ENCODE measurements at regions not wholly inside any gene's neighbourhood (a gene's known extent, or its start where the extent isn't known, plus 50 kb on each side); places are given as distances from the start of the nearest gene placed in this dataset.

DNA sequence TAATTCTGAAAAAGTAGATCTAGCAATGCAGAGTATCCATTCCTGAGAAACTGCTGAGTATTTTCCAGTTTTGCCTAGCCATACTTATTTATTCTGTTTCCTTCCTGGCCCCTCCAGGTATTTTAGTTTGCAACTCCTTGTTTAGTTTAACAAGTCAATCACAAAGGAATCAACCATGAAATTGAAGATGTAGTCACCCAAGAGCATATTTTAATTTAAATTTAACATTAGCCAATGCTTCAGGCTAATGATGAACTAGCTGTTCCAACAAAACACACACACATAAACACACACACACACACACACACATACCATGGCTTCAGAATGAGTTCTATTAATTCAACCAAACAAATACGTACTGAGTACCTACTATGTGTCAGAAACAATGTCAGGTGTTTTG is 332.8 kb upstream of the ERCC4 start:
- TF ChIP-seq, protein P1, sequence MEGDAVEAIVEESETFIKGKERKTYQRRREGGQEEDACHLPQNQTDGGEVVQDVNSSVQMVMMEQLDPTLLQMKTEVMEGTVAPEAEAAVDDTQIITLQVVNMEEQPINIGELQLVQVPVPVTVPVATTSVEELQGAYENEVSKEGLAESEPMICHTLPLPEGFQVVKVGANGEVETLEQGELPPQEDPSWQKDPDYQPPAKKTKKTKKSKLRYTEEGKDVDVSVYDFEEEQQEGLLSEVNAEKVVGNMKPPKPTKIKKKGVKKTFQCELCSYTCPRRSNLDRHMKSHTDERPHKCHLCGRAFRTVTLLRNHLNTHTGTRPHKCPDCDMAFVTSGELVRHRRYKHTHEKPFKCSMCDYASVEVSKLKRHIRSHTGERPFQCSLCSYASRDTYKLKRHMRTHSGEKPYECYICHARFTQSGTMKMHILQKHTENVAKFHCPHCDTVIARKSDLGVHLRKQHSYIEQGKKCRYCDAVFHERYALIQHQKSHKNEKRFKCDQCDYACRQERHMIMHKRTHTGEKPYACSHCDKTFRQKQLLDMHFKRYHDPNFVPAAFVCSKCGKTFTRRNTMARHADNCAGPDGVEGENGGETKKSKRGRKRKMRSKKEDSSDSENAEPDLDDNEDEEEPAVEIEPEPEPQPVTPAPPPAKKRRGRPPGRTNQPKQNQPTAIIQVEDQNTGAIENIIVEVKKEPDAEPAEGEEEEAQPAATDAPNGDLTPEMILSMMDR (IDR thresholded peaks at IDR 0.05), result no peak
- no peak for TF ChIP-seq POLR2A (IDR thresholded peaks at IDR 0.05)
